Panc1 (cell line): ENCODE measurements at regions not wholly inside any gene's neighbourhood (a gene's known extent, or its start where the extent isn't known, plus 50 kb on each side); places are given as distances from the start of the nearest gene placed in this dataset.

Experiments
- ATAC-seq: fragments of 200-7000 bp; cut with Tn5 transposase; 2 replicates; pipeline ENCODE4 v1.9.1; 2020; ENCODE audit warnings: mild to moderate bottlenecking, moderate library complexity
- BruUV-seq: library from RNA; stranded (reverse); fragments of 400-500 nt; replicated peaks from 2 replicates; lab custom pipeline; 2021; lab: Mats Ljungman, UMichigan
- CTCF ChIA-PET: fragments of 300-600 bp; sonication (Branson Sonifier 250); formaldehyde crosslinking; loops from one replicate; lab custom pipeline; 2022; ENCODE audit warnings: antibody characterized with exemption; lab: Charles Lee
- POLR2A ChIA-PET: fragments of 300-600 bp; sonication (Branson Sonifier 250); formaldehyde crosslinking; loops from one replicate; lab custom pipeline; 2022; ENCODE audit warnings: antibody characterized with exemption; lab: Charles Lee
- DNase-seq: peaks from one replicate; pipeline ENCODE4 v3.0.0-alpha.2; 2010; ENCODE audit warnings: low read depth, low spot score
- H3K27ac ChIP-seq: 2 replicates; pipeline ENCODE4 v1.5.1; 2011; ENCODE audit warnings: mild to moderate bottlenecking, low read length, inconsistent platforms
- H3K27me3 ChIP-seq: fragments of 200-500 bp; sonication (Bioruptor generic); 2 replicates; pipeline ENCODE4 v1.6.0; 2014; ENCODE audit warnings: low read length, inconsistent platforms; ENCODE audit not compliant: control insufficient read depth, insufficient read depth
- H3K36me3 ChIP-seq: fragments of 200-500 bp; sonication (Bioruptor generic); 2 replicates; pipeline ENCODE4 v1.5.1; 2014; ENCODE audit warnings: inconsistent platforms, mild to moderate bottlenecking, low read length, moderate library complexity; ENCODE audit not compliant: control insufficient read depth, insufficient read depth
- H3K4me1 ChIP-seq: 2 replicates; pipeline ENCODE4 v1.5.1; 2011; ENCODE audit warnings: inconsistent platforms, mild to moderate bottlenecking, low read length, moderate library complexity; ENCODE audit not compliant: control insufficient read depth, insufficient read depth
- H3K4me3 ChIP-seq, 2 experiments: 2 replicates each; pipeline ENCODE4 v1.5.1; 2011 to 2012; ENCODE audit warnings: low read depth in 2 of 2, low read length in 2 of 2, mild to moderate bottlenecking in 2 of 2, inconsistent platforms in 1 of 2, moderate library complexity in 1 of 2
- H3K9me3 ChIP-seq: fragments of 200-500 bp; sonication (Bioruptor generic); 2 replicates; pipeline ENCODE4 v1.5.1; 2014; ENCODE audit warnings: low read depth, mild to moderate bottlenecking, inconsistent platforms, low read length, moderate library complexity; ENCODE audit not compliant: control insufficient read depth, insufficient read depth
- CTCF ChIP-seq: fragments of 450-650 bp; IDR thresholded peaks from 2 replicates; pipeline ENCODE4 v1.5.1; 2017; ENCODE audit warnings: mild to moderate bottlenecking
- POLR2AphosphoS5 ChIP-seq: IDR thresholded peaks from 2 replicates; pipeline ENCODE4 v1.6.1; 2012; ENCODE audit warnings: mild to moderate bottlenecking, low read depth, low read length, moderate library complexity
- SIN3A ChIP-seq: IDR thresholded peaks from 2 replicates; pipeline ENCODE4 v1.6.1; 2012; ENCODE audit warnings: low read depth, mild to moderate bottlenecking, low read length, moderate library complexity, borderline replicate concordance; ENCODE audit not compliant: insufficient read depth
- TCF7L2 ChIP-seq: IDR thresholded peaks from 2 replicates; pipeline ENCODE4 v1.6.1; 2011; ENCODE audit warnings: mild to moderate bottlenecking, low read depth, low read length, inconsistent platforms
- in situ Hi-C: cut with HindIII; loops from 2 replicates; pipeline ENCODE4 v1.10.0; 2016; ENCODE audit warnings: low sequenced_read_pairs, low pct_unique_long_range_greater_than_20kb
- intact Hi-C: fragments of 100-400 bp; cut with micrococcal nuclease; formaldehyde crosslinking; loops from one replicate; pipeline ENCODE4 v1.10.0; 2022; ENCODE audit not compliant: unreplicated experiment
- TF ChIP-seq, protein P1 (sequence below), 2 experiments: IDR thresholded peaks; 2 replicates each; pipeline ENCODE4 v1.6.1; 2011 to 2012; ENCODE audit warnings: low read depth in 2 of 2, control low read depth in 1 of 2, low read length in 1 of 2, mild to moderate bottlenecking in 1 of 2, moderate library complexity in 1 of 2; ENCODE audit not compliant: insufficient read depth in 1 of 2

- no TSS peak for BruUV-seq
- POLR2A ChIA-PET, result interaction anchor here (0.6 kb wide), 1 partner anchor 154 kb away, joined by 3 read pairs; no protein-coding TSS in a partner anchor
- intact Hi-C loops, result no loop called here
- ATAC-seq (no peak), DNase-seq (no peak)
- in situ Hi-C loops, result no loop called here
- H3K4me1 ChIP-seq, result no peaks in the 10 kb centered on the region
- no peaks in the 10 kb centered on the region for H3K27me3 ChIP-seq
- no peaks in the 10 kb centered on the region for H3K9me3 ChIP-seq
- H3K4me3 ChIP-seq, result no peak overlapping the region
- H3K36me3 ChIP-seq, result no peaks in the 10 kb centered on the region
- TF ChIP-seq SIN3A (no peak), CTCF (no peak), POLR2AphosphoS5 (no peak), TCF7L2 (no peak)
- TF ChIP-seq, protein P1, sequence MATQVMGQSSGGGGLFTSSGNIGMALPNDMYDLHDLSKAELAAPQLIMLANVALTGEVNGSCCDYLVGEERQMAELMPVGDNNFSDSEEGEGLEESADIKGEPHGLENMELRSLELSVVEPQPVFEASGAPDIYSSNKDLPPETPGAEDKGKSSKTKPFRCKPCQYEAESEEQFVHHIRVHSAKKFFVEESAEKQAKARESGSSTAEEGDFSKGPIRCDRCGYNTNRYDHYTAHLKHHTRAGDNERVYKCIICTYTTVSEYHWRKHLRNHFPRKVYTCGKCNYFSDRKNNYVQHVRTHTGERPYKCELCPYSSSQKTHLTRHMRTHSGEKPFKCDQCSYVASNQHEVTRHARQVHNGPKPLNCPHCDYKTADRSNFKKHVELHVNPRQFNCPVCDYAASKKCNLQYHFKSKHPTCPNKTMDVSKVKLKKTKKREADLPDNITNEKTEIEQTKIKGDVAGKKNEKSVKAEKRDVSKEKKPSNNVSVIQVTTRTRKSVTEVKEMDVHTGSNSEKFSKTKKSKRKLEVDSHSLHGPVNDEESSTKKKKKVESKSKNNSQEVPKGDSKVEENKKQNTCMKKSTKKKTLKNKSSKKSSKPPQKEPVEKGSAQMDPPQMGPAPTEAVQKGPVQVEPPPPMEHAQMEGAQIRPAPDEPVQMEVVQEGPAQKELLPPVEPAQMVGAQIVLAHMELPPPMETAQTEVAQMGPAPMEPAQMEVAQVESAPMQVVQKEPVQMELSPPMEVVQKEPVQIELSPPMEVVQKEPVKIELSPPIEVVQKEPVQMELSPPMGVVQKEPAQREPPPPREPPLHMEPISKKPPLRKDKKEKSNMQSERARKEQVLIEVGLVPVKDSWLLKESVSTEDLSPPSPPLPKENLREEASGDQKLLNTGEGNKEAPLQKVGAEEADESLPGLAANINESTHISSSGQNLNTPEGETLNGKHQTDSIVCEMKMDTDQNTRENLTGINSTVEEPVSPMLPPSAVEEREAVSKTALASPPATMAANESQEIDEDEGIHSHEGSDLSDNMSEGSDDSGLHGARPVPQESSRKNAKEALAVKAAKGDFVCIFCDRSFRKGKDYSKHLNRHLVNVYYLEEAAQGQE (IDR thresholded peaks at IDR 0.05; ENCODE audit: insufficient read depth in 1 of 2, low read depth in 2 of 2, low read length in 1 of 2), result no peak
- no peak overlapping the region for H3K27ac ChIP-seq
- CTCF ChIA-PET, result no interaction called here
Measured at GRCh38 chr18:64650068-64650467, 501.2 kb upstream of the LINC00305 start.

DNA sequence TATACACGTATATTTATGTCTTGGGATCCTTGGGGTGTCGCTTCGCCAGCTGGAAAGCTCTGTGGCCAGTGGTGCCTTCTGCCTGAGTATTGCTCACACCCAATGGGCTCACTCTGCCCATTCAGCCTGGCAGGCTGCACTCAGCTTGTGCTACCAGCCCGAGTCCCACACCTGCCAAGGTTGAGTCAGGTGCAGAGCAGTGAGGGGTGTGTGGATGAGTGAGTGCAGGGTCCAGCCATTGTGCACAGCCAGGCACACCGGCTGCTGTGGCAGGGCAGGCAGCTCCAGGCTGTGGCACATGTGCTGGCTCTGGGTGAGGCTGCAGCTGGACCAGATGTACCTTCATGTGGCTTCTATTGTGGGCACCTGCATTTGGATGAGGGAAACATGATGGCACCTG lies 496.9 kb upstream of the LINC00305 start:
- CTCF ChIA-PET, result no interaction called here
- H3K27ac ChIP-seq, result no peak overlapping the region
- no peak overlapping the region for H3K4me3 ChIP-seq
- ATAC-seq, result no peak
- TF ChIP-seq SIN3A, result no peak
- no peak for TF ChIP-seq CTCF
- no peak for TF ChIP-seq TCF7L2
- no peak for TF ChIP-seq POLR2AphosphoS5
- TF ChIP-seq, protein P1 (IDR thresholded peaks at IDR 0.05; ENCODE audit: insufficient read depth in 1 of 2, low read depth in 2 of 2, low read length in 1 of 2), result no peak
- no peaks in the 10 kb centered on the region for H3K27me3 ChIP-seq
- H3K4me1 ChIP-seq, result no peaks in the 10 kb centered on the region
- intact Hi-C loops (no loop called here), in situ Hi-C loops (no loop called here)
- H3K9me3 ChIP-seq, result no peaks in the 10 kb centered on the region
- no TSS peak for BruUV-seq
- no peak for DNase-seq
- POLR2A ChIA-PET, result no interaction called here
- no peaks in the 10 kb centered on the region for H3K36me3 ChIP-seq
